GM12865 (cell line): ENCODE measurements at regions not wholly inside any gene's neighbourhood (a gene's known extent, or its start where the extent isn't known, plus 50 kb on each side); places are given as distances from the start of the nearest gene placed in this dataset.

Experiments used
- DNase-seq: peaks from one replicate; pipeline ENCODE4 v3.0.0; 2010; ENCODE audit warnings: low read depth
- H3K4me3 ChIP-seq: 2 replicates; pipeline ENCODE4 v1.5.1; 2011; ENCODE audit warnings: mild to moderate bottlenecking, low read depth, low read length, control low read depth
- TF ChIP-seq, protein P1 (sequence below): IDR thresholded peaks from 2 replicates; pipeline ENCODE4 v1.5.1; 2011; ENCODE audit warnings: low read length, control low read depth, low read depth, inconsistent platforms; ENCODE audit not compliant: insufficient read depth; ENCODE audit errors: missing control alignments

DNA sequence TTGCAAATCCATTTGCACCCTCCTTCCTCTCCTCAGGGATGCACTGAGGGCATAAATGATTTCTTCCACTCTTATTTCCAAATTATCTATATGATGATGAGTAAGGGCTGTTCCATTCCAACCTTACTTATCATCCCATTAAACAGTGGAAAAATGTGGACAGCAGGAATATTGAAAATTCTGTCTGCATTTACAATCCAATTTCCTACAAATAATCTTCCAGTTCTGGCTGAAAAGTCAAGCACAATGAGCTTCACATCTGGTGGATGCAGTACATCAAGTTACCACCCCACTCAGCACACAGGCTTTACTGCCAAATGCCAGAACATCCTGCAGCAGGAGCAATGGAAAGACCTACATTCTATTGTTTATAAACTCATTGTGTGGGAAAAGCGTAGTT lies 345.0 kb upstream of the STEAP1 start:
- no peak overlapping the region for H3K4me3 ChIP-seq
- DNase-seq, result no peak
- TF ChIP-seq, protein P1, sequence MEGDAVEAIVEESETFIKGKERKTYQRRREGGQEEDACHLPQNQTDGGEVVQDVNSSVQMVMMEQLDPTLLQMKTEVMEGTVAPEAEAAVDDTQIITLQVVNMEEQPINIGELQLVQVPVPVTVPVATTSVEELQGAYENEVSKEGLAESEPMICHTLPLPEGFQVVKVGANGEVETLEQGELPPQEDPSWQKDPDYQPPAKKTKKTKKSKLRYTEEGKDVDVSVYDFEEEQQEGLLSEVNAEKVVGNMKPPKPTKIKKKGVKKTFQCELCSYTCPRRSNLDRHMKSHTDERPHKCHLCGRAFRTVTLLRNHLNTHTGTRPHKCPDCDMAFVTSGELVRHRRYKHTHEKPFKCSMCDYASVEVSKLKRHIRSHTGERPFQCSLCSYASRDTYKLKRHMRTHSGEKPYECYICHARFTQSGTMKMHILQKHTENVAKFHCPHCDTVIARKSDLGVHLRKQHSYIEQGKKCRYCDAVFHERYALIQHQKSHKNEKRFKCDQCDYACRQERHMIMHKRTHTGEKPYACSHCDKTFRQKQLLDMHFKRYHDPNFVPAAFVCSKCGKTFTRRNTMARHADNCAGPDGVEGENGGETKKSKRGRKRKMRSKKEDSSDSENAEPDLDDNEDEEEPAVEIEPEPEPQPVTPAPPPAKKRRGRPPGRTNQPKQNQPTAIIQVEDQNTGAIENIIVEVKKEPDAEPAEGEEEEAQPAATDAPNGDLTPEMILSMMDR, result no peak

DNA sequence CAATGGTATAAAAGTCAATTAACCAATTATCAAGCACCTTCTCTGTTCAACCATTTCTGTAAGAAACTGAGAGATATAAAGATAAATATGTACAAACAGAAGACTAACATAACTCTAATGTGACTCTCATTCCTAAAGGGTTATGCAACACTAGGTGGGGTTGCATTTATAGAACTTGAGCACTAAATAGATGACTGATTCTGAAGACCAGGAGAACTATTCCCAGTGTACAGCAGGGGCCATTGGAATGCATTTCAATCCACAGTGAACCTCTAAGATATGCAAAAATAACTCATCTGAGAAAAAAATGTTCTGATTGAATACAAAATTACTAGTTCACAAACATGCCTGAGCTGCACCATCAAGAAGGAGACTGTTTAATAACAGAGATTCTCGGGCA lies 341.2 kb upstream of the STEAP1 start:
- DNase-seq, result no peak
- no peak overlapping the region for H3K4me3 ChIP-seq
- TF ChIP-seq, protein P1, result no peak

DNA sequence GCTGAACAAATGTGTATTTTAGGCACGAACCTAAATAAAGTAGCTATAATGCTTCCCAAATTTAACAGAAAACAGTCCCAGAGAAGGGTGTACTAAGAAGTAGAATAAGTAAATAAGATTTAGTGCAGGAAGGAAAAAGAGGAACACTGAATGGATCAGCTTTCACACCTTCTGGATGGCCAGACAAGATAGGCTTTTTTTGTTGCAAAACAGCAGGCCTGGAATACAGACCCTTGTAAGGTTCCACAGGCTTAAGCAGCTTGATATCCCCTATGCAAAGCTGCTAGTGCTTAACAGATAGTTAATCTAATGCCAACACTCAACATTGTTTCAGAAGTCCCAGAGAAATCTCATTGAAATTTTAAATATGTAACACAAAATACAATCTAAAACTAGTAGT lies 328.1 kb upstream of the STEAP1 start:
- DNase-seq, result no peak
- H3K4me3 ChIP-seq, result no peak overlapping the region
- TF ChIP-seq, protein P1, result no peak

DNA sequence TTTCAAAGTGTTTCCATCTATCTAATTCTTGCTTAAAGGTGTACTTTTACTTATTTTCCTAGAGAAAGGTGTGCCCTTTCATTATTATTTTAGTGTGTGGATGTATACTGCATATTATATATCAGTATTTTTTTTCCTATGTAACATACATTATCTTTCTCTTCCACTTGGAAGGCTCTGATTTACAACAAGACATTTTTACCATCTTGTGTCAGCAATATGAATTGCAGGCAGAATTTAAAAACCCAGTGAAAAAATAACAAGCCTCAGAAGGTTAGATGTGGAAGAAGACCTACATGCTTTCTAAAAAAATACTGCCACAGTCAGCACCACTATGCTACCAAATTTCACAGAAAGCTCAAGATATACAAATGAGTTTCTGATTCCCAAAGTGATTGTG lies 327.7 kb upstream of the STEAP1 start:
- no peak for DNase-seq
- TF ChIP-seq, protein P1, result no peak
- no peak overlapping the region for H3K4me3 ChIP-seq

DNA sequence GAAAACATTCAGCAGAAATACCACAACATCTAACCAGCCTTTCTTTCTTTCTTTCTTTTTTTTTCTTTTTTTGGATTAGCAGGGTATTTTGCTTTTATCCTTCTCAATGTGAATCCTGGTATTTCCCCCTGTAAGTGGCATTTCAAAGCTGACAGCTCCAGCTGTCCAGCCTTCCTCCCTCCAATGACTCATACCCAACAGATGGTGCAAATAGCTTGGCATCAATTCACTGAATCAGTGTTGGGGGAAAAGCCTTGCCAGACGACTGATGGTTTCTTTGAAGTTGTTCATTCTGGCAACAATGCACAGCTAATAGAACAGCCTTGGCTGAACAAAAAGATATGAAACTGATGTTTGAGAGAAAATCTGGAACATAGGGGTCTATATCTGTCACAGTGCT lies 316.8 kb upstream of the STEAP1 start:
- no peak overlapping the region for H3K4me3 ChIP-seq
- TF ChIP-seq, protein P1, result no peak
- no peak for DNase-seq

DNA sequence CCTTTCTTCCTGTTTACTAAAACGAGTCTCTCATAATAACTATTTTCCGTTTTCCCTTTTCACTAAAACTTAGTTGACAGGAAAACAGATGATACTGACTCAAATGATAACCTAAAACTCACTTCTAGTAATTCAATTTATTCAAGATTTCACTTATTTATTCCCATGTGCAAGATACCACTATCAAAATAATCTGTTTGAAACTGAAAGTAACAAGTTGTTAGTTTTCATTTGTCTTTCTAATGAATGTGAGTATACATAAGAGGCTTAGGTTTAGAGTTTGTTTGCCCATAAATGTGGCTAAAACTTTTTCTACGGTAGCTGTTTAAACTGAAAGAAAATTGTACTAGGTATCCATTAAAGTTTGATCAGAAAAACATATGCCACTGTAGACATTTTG lies 314.9 kb upstream of the STEAP1 start:
- DNase-seq, result no peak
- peak overlapping the region; percentile 34 for H3K4me3 ChIP-seq
- TF ChIP-seq, protein P1, result no peak

DNA sequence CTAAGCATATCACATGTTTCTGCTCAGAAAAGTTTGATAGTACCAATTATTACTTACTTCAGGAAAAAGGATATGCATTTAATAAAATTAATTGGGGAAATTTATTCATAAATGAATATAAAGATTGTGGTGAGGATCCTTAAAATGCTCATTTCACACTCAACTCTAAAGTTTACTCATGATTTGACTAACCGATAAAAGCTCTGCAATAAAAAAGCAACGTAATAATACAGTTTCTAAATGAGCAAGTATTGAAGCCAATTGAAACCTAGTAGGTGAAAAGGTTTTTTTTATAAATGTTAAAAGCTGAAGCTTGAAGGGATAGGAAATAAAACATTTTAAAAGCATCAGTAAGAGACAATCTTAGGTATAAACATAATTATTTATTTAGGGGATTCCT lies 308.3 kb upstream of the STEAP1 start:
- no peak overlapping the region for H3K4me3 ChIP-seq
- no peak for DNase-seq
- TF ChIP-seq, protein P1, result no peak
